ENCODE measurements at regions not wholly inside any gene's neighbourhood (a gene's known extent, or its start where the extent isn't known, plus 50 kb on each side); places are given as distances from the start of the nearest gene placed in this dataset.

DNA sequence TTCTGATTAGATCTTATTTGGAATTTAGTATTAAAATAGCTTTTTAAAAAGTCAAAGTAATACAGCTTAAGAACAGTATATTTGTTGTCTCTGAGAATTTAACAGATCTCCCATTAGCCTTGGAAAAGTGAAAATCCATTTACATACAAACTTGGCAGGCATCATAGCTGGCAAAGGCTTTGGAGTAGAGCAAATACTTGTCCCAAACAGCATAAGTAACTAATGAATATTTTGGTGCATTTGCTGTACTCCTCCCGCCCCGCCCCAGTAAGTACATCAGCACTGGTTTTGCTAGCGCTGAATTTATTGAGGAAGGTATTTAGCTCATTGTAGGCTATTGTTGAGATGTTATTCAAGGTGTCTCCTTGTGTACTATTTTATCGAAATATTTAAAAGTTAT is 417.7 kb upstream of the KAZN start:
- Mint-ChIP-seq H3K27me3 (ENCODE audit: low read depth in 2 of 2) (peaks cover 21 to 53% of the 10 kb centered on the region in 2 donors), H3K27ac (no peak overlapping the region), H3K9me3 (no peaks in the 10 kb centered on the region), H3K36me3 (no peaks in the 10 kb centered on the region), H3K4me3 (no peak overlapping the region), H3K4me1 (no peaks in the 10 kb centered on the region)
- ATAC-seq, result no peak
- no peak for DNase-seq
- 85% methylated on average over 4 of the region's 4 CpGs for WGBS (ENCODE audit: insufficient coverage)
- Histone ChIP-seq H3K9me3 (ENCODE audit: control insufficient read depth, insufficient read depth, low read length) (no peaks in the 10 kb centered on the region), H3K27ac (ENCODE audit: low read length) (no peak overlapping the region), H3K4me1 (ENCODE audit: control insufficient read depth, insufficient read depth, low read length) (no peaks in the 10 kb centered on the region), H3K27me3 (ENCODE audit: control insufficient read depth, insufficient read depth, low read length) (no peaks in the 10 kb centered on the region), H3K36me3 (ENCODE audit: control insufficient read depth, insufficient read depth, low read length) (no peaks in the 10 kb centered on the region), H3K4me3 (ENCODE audit: low read length) (no peak overlapping the region)
- TF ChIP-seq, protein P1, sequence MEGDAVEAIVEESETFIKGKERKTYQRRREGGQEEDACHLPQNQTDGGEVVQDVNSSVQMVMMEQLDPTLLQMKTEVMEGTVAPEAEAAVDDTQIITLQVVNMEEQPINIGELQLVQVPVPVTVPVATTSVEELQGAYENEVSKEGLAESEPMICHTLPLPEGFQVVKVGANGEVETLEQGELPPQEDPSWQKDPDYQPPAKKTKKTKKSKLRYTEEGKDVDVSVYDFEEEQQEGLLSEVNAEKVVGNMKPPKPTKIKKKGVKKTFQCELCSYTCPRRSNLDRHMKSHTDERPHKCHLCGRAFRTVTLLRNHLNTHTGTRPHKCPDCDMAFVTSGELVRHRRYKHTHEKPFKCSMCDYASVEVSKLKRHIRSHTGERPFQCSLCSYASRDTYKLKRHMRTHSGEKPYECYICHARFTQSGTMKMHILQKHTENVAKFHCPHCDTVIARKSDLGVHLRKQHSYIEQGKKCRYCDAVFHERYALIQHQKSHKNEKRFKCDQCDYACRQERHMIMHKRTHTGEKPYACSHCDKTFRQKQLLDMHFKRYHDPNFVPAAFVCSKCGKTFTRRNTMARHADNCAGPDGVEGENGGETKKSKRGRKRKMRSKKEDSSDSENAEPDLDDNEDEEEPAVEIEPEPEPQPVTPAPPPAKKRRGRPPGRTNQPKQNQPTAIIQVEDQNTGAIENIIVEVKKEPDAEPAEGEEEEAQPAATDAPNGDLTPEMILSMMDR (IDR thresholded peaks at IDR 0.05), result no peak
- intact Hi-C loops (cut with micrococcal nuclease), result no loop called here

DNA sequence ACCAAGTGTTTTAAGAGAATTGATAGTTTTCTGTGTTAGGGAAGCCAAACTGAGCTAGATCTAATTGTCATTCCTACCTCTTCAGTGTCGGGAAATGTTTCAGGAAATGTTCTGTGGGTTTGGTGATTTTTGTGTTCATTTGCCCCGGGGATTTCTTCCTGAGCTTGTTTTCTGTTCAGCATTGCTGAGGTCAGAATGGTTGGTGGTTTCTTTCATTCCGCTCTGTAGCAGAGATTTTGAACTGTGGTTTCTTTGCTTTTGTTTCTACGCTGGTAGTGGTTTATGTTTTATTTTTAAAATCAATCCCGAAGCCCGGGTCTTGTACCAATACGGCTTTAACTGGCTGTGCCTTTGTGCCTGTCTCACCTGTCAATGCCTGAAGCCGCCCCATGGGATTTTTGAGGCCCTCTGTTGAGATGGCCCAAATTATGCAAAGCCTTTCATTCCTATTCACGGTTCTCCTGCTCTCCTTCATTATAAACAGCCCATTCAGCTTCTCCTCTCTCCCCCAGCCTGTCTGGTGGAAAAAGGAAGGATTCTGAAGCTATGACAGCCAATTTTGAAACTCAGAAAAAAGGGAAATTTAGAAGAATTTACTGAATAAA is 417.2 kb upstream of the KAZN start:
- Histone ChIP-seq H3K27ac (ENCODE audit: low read length) (no peak overlapping the region), H3K4me3 (ENCODE audit: low read length) (no peak overlapping the region), H3K36me3 (ENCODE audit: control insufficient read depth, insufficient read depth, low read length) (no peaks in the 10 kb centered on the region), H3K9me3 (ENCODE audit: control insufficient read depth, insufficient read depth, low read length) (no peaks in the 10 kb centered on the region), H3K27me3 (ENCODE audit: control insufficient read depth, insufficient read depth, low read length) (no peaks in the 10 kb centered on the region), H3K4me1 (ENCODE audit: control insufficient read depth, insufficient read depth, low read length) (no peaks in the 10 kb centered on the region)
- Mint-ChIP-seq H3K4me3 (no peak overlapping the region), H3K4me1 (no peaks in the 10 kb centered on the region), H3K36me3 (no peaks in the 10 kb centered on the region), H3K9me3 (no peaks in the 10 kb centered on the region), H3K27ac (no peak overlapping the region), H3K27me3 (ENCODE audit: low read depth in 2 of 2) (peaks cover 21 to 58% of the 10 kb centered on the region in 2 donors)
- 13% methylated on average over 8 of the region's 9 CpGs for WGBS (ENCODE audit: insufficient coverage)
- ATAC-seq (no peak), DNase-seq (no peak)
- intact Hi-C loops (cut with micrococcal nuclease), result no loop called here
- TF ChIP-seq, protein P1 (IDR thresholded peaks at IDR 0.05), result no peak

DNA sequence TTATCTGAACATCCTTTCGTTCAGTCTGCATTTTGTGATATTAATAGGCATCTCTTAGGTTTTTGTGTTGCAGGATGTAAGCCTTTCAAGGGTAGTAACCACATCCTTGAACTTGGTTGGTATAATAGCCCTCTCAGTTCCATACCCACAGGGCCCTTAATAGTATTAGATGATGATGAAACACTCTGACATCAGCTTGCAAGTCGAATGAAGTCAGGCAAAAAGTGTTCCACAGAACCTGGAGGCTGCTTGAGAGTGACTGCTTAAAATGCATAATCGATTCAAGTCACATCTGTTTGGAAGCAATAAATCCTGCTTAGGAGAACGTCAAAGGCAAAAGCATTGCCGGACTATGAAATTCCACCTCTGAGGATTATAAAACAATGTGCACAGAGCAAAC is 415.6 kb upstream of the KAZN start:
- Mint-ChIP-seq H3K4me3 (no peak overlapping the region), H3K27ac (no peak overlapping the region), H3K27me3 (ENCODE audit: low read depth in 2 of 2) (peaks cover 22 to 69% of the 10 kb centered on the region in 2 donors), H3K4me1 (no peaks in the 10 kb centered on the region), H3K36me3 (no peaks in the 10 kb centered on the region), H3K9me3 (no peaks in the 10 kb centered on the region)
- no peak for DNase-seq
- no peaks in the 10 kb centered on the region for H3K9me3 ChIP-seq (ENCODE audit: control insufficient read depth, insufficient read depth, low read length)
- no peak for ATAC-seq
- no peak overlapping the region for H3K4me3 ChIP-seq (ENCODE audit: low read length)
- no peaks in the 10 kb centered on the region for H3K27me3 ChIP-seq (ENCODE audit: control insufficient read depth, insufficient read depth, low read length)
- intact Hi-C loops (cut with micrococcal nuclease), result no loop called here
- TF ChIP-seq, protein P1 (IDR thresholded peaks at IDR 0.05), result no peak
- H3K36me3 ChIP-seq (ENCODE audit: control insufficient read depth, insufficient read depth, low read length), result no peaks in the 10 kb centered on the region
- H3K4me1 ChIP-seq (ENCODE audit: control insufficient read depth, insufficient read depth, low read length), result no peaks in the 10 kb centered on the region
- H3K27ac ChIP-seq (ENCODE audit: low read length), result no peak overlapping the region
- 81% methylated on average over 5 of the region's 5 CpGs for WGBS (ENCODE audit: insufficient coverage)

DNA sequence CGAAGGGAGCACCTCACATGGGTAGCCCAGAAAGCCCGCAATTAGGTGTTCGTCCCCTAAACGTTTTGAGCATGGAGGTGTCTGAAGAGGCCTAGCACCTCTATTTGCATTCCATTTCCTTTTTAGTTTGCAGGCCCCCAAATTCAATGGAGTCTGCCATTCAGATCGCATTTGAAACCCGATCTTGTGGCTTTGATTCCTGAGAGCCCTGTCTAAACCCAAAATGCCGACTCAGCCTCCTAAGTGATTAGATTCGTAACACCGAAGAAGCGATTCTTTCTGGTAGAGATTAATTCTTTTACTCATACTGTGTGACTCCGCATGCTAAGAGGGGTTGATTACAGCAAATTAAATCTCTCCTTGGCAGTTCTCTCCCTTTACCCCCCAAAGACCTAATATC is 415.2 kb upstream of the KAZN start:
- Histone ChIP-seq H3K36me3 (ENCODE audit: control insufficient read depth, insufficient read depth, low read length) (no peaks in the 10 kb centered on the region), H3K9me3 (ENCODE audit: control insufficient read depth, insufficient read depth, low read length) (no peaks in the 10 kb centered on the region), H3K4me3 (ENCODE audit: low read length) (no peak overlapping the region), H3K4me1 (ENCODE audit: control insufficient read depth, insufficient read depth, low read length) (no peaks in the 10 kb centered on the region), H3K27ac (ENCODE audit: low read length) (no peak overlapping the region), H3K27me3 (ENCODE audit: control insufficient read depth, insufficient read depth, low read length) (no peaks in the 10 kb centered on the region)
- Mint-ChIP-seq H3K27ac (no peak overlapping the region), H3K4me3 (no peak overlapping the region), H3K36me3 (no peaks in the 10 kb centered on the region), H3K27me3 (ENCODE audit: low read depth in 2 of 2) (peaks cover 22 to 65% of the 10 kb centered on the region in 2 donors), H3K4me1 (no peaks in the 10 kb centered on the region), H3K9me3 (no peaks in the 10 kb centered on the region)
- WGBS (ENCODE audit: insufficient coverage), result 88% methylated on average over 8 of the region's 11 CpGs
- ATAC-seq, result no peak
- no peak for DNase-seq
- TF ChIP-seq, protein P1 (IDR thresholded peaks at IDR 0.05), result no peak
- intact Hi-C loops (cut with micrococcal nuclease), result no loop called here
